HG02759 (cell line): ENCODE measurements at regions not wholly inside any gene's neighbourhood (a gene's known extent, or its start where the extent isn't known, plus 50 kb on each side); places are given as distances from the start of the nearest gene placed in this dataset.
"Not testable (repeated sequence)": the region's sequence is repeated elsewhere in the genome, so short reads cannot be mapped to it uniquely, and the experiment has no call there.

Experiments
- ATAC-seq: cut with Tn5 transposase; IDR thresholded peaks from one replicate; pipeline ENCODE4 v1.9.1; 2021; ENCODE audit warnings: mild to moderate bottlenecking, moderate library complexity; ENCODE audit not compliant: unreplicated experiment

DNA sequence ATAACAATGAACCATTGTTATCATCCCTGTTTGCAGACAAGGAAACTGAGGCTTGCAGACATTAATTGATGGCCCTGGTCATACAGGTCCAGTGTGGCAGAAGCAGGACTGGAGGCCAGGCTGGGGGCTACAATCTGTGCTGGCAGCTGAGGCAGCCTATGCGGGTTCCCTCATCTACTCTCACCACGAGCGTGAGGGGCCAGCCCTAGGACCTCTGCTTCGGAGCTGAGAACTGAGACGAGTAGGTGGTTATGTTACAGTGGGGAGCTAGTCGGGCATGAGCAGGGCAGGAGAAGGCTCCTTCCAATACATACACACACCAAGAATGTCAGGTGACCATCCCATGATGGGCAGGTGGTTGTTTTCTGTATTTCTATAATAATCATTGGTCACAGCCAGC is 82.2 kb upstream of the ASB18 start:
- no peak for ATAC-seq

DNA sequence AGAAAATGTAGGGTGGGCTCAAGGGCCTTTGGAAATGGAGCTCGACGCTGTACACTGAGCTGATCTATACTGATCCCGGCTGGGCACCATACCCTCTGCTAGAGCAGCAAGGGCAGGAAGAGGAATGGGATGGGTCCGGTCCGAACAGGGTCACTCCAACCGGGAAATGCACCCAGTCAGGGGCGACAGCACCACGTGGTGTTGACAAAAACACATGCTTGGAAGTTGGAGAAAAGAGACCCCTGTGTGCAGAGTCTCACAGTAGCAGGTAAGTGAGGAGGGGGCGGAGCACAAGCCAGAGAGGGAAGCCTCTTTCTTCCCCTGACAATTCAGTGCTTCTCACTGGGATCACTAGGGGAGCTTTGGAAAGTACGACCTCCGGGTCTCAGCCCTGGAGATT is 84.1 kb upstream of the ASB18 start:
- no peak for ATAC-seq

GRCh38 chr2:236348976-236349375 is 84.8 kb upstream of the ASB18 start:
- ATAC-seq, result no peak

DNA sequence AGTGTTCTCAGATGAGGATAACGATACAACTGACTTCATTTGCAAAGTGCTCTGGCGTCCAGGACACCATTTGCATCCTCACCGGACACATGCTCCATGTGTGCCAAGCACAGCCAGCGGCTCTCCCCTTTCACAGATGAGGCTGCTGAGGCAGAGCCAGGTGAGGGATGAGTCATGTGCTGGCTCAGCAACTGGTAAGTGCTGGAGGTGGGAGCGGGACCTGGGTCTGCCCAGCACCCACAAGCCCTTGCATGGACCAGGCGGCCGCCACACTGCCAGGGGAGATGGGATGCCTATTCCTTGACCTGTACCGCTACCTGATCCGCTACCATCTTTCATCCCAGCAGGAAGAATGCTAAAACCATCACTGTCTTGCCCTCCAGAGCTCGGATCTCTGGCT is 86.2 kb upstream of the ASB18 start:
- ATAC-seq, result no peak

DNA sequence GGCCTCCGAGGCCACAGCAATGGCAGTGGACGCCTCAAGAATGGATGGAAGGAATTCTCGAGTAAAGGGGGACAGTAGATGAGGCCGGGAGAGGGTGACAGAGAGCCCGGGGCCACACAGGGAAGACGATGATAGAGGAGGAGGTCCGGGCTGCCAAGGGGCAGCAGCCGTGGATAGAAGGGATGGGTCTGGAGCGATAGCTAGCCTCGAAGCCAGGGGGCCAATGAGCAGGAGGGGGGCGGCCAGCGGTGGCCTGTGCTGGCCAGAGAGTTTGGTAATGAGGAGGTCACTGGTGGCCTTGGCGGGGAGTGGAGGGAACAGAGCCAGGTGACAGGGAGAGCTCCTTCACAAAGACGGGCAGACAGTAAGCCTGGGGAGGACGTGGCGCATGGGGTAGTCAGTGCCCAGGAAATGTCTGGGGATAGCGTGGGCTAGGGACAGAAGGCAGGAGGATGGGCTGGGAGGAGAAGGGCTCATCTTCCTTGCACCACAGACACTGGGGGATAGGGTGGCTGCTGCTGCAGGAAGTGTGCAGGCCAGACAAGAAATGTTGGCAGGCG is 87.8 kb upstream of the ASB18 start:
- no peak for ATAC-seq

DNA sequence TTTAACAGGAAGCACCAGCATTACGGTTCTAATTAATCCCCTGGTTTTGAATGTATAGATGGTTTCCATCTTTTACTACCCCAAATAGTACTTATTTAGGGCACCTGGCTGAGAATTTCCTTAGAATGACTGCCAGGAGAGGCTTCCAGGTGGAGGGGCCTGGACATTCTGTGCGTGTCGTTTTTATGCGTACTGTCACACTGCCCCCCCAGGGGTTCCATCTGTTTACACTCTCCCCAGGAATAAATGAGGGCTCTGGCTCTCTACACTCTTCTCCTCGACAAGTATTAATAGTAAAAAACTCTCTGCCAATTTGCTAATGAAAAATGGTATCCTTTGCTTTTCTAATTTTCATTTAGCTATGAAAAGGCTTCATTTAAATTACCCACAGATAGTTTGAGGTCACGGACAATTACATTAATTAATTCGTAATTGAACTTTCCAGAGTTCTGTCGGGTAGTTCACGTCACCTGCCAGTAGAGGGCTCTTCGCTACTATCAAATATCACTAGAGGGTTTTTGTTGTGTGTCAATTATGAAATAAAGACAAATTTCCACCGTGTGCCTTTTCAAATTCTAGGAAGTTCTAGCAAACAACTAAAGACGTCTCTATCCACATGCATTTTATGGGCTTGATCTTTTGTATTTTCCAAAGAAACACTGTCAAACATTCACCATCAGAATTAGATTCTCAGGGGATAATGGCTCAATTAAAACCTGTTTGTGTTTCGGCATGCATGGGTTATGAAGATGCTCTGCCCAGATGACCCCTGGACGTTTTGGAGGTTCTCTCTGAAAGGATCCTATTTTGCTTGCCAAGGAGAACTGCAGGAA is 88.8 kb upstream of the ASB18 start:
- ATAC-seq, result no peak

DNA sequence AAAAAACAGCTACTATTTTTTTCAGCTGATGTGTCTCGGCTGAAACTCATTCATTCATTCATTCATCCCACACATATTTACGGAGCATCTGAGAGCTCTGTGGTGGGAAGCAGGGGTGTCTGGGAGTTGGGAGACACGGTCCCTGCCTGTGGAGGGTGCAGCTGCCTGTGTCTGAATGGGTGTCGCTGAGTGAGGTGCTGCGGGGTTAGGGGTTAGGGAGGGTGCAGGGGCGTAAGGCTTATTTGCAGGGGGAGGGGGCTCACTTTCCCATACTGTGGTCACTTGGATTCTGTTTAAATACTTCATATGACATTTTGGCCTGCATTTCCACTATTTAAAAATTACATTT is 89.4 kb upstream of the ASB18 start:
- no peak for ATAC-seq

DNA sequence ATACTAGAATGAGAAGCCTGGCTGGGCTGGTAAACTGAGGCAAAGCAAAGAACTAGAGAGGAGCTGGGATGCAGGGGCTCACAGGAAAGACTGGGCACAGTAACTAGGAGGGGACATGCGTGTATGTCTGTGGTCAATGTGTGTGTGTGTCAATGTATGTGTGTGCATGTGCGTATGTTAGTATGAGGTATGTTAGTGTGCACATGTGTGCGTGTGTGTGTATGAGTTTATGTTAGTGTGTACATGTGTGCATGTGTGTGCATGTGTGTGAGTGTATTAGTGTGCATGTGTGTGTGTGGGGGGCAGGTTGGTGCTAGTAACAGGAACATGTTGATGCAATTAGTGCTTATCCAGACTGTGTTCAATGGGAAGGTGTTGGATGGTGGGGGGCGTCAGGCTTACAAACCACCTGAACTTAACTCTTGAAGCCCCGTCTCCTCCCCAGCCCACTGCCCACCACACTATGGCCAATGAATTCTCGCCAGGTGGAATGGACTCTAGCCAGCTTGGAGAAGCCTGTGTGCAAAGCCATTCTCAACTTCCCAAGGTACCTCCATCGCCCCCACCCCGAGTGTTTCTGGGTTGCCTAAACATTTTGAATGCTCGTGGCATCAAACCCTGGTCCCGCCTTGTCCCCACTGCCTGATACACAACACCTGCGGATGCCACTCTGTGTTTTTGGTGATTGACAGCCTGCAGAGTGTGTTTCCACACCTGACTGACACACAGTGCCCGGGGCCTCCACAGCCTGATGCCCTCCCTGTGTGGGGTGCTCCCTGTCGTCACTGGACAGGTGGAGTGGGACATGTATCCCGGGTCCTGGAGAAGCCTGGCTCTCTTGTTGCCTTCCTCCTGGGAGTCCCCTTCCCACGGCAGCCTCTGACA is 90.1 kb upstream of the ASB18 start:
- ATAC-seq, result no peak

- no peak for ATAC-seq
Observed at GRCh38 chr2:236354973-236355595, 90.9 kb upstream of the ASB18 start.

DNA sequence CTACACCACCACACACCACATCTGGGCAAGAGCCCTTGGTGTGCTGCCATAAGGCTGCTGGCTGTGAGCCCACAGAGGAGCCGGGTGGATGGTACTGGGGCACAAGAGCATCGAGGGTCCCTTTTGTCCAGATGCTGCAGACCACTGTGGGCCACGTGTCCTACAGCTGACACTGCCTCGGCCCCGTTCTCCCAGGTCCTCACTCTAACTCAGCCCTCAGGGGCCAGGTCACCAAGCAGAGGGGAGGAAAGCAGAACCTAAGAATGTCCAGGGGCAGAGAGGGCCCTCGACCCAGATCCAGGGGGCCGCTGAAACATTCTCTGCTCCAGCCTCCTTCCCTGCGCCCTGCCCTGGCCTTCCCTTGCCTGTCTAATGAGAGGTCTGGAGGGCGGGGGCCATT is 91.7 kb upstream of the ASB18 start:
- ATAC-seq, result no peak

GRCh38 chr2:236356321-236356720 is 92.1 kb upstream of the ASB18 start:
- ATAC-seq, result not testable (repeated sequence)

DNA sequence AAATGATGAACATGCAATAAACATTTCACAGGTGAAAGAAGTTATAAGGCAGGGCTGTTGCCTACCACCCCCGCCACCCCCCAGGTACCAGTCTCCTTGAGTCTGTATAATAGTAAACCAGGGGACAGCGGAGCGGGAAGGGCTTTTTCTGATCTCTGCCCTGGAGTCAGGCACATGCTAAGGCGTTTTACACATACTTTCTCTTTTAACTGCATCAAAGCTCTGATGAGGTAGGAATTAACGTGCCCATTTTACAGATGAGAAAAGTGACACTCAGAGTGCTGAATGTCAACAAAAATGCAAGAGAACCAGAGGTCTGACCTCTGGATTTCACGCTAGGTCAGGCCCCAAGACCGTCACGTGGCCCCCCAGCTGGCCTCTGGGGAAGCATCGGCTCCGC is 94.3 kb upstream of the ASB18 start:
- not testable (repeated sequence) for ATAC-seq

DNA sequence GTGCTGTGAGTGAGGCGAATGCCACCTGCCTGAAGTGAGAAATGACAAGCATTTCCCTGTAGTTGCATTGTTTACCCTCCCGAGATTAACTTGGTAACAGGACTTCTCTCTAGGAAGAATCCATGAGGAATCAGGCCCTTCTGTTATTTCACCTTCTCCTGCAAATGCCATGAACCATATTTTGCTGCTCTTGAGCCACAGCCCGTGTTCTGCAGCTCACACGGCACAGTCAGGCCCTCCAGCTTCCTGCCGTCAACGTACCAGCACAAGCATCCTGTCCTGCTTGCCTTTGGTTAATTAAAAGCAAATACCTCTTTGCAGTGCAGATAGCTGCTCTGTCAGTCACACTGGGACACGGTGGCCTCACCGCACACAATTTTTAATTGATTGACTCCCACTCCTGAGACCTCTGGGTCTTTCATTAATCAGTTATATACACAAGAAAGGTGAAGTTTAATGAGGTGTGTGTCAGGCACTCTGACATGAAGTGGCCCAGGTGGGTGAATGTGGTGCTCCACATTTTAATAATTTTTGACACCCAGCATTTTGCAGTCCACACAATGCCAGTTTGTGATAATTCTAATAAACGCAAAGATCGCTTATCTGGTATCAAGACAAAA is 95.3 kb upstream of the ASB18 start:
- no peak for ATAC-seq

GRCh38 chr2:236360496-236360895 is 96.3 kb upstream of the ASB18 start:
- ATAC-seq, result no peak

DNA sequence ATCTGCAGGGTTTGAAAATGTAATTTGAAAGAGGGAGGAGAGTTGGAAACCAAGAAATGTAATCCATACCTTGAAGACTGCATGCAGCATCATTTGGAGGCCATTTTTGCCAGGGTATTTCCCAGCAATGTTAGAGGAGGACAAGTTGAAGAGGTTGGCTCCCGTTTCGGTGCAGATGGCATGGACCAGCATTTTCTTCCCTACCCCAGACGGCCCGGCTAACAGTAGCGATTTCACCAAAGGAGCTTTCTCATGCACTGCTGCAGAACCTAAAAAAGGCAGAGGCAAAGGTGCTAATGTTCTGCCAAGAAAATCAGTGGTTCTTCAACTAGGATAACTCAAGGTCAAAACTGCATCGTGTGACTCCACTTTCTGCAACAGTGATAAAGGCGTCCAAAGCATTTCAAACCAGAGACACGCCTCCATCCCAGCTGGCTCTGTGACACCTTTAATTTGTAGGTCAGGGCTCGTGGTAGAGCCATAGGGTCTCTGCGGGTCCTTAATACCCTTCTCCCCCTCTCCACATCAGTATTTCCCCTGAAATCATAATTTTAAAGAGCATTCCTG is 99.6 kb upstream of the ASB18 start:
- no peak for ATAC-seq

DNA sequence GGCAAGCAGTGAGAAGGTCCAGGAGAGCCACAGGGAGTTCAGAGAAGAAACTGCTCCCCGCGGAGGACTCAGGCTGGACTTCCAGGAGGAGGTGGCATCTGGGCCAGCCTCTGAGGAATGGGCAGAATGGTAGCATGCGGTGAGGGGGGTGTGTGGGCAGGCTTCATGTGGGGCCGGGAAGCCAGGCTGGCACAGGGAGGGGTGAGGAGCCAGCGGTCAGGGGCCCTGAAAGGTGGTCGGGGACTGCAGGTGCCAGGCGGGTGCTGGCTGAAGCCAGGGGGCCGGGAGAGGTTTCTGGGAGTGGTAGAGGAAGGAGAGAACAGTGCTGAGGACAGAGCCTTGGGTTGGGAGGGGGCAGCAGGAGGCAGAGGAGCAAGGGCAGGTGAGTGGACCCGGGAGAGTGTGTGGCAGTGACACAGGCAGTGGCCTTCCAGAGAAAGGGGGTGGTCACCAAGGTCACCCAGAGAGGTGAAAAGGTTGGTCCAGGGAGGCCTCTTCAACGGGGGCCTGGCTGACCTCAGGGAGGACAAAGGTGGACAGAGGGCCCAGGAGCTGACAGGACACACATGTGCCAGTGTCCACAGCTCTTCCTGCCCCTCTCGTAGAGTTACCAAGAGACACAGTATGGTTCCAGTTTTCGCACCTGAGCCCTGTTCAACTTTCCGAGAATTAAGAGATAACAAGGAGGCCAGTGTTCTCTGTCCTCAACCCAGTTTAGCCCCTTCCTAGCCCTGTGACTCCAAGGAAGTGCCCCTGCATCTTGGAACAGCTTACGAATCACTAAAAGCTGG is 101.2 kb upstream of the ASB18 start:
- ATAC-seq, result no peak

DNA sequence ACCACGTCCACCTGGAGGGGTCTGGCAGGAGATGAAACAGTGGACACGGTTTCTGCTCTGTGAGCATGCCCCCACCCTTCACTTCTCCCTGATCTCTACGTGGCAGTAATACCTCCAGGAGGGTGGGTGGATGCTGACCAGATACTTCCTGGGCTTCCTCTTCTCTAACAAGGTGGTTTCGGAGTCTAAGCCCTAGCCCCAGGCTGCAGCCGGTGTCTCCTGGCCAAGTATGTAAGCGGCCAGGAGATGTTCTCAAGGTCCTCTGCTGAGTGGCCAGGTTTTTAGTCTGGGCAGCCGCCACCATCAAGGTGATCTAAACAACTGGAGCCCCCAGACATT is 101.8 kb upstream of the ASB18 start:
- ATAC-seq, result no peak

DNA sequence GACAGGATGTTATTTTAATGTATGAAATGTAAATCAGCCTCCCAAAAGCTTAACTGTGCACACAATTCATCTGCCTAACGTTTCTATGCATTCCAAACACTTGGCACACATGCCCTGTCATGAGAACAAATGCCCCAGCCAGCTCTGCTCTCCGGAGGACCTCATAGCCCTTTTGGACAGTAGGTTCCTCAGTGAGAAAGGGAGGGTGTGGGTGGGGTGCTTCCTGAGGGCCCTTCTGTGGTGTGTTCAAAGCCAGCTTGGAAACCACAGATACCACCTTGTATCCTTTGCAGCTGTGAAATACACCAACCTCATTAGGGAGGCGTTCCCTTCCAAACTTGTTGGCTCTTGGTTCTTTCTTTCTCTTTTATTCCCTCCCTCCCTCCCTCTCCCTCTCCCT is 102.2 kb upstream of the ASB18 start:
- ATAC-seq, result no peak

DNA sequence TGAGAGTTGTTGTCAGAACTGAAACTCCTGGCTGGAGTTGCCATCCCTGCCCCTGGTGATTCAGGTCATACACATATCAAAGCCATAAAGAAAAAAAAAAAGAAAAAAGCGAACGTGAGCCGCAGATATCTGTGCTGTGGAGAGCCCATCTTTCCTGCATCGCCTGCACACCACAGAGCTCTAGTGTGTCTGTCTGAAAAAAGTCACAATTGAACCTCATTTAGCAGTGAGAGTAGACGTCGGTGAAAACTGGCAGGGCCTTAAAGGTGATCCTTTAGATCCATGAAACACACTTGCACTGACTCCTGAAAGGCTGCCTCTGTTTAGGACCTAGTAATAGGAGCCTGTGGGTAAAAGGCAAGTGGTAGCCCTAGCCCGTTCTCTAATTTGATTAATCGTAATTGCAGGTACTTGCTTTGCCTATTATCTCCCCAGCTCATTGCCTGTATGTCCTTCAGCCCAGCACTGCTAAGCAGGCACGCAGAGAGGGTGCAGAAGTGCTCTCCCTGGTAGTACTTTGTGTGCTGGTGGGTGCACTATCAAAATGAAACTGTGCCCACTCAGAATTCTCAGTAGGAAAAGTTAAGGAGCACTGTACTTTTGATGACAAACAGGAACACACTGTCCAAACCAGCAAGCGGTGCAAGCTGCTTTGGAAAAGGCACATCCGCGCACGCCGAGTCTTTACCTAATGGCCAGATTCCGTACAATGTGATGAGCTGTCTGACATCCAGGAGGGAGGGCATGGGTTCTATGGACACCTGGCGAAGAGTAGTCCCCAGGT is 103.5 kb upstream of the ASB18 start:
- ATAC-seq, result no peak
